Endothelial cell of umbilical vein (primary cell): ENCODE measurements at regions not wholly inside any gene's neighbourhood (a gene's known extent, or its start where the extent isn't known, plus 50 kb on each side); places are given as distances from the start of the nearest gene placed in this dataset.

Experiments used
- BruUV-seq: library from RNA; stranded (reverse); fragments of 400-500 nt; replicated peaks from 2 replicates; lab custom pipeline; 2021; lab: Mats Ljungman, UMichigan
- CTCF ChIA-PET: fragments of 300-600, 350-600 bp; sonication (Branson Sonifier 250); formaldehyde crosslinking; loops from one replicate; lab custom pipeline; 2021; ENCODE audit warnings: antibody characterized with exemption, inconsistent platforms; lab: Charles Lee
- POLR2A ChIA-PET: fragments of 300-600, 350-600 bp; sonication (Branson Sonifier 250); formaldehyde crosslinking; loops from one replicate; lab custom pipeline; 2021; ENCODE audit warnings: antibody characterized with exemption, inconsistent platforms; lab: Charles Lee
- DNase-seq: peaks from one replicate; pipeline ENCODE4 v3.0.0-alpha.2; 2011; ENCODE audit warnings: low read depth, low spot score
- FAIRE-seq: peaks from 2 replicates; lab custom pipeline; 2011; peaks lifted over from hg19 to GRCh38; lab: Jason Lieb, UNC
- H2AFZ ChIP-seq: 2 replicates; pipeline ENCODE4 v1.6.0; 2012; ENCODE audit warnings: low read depth, low read length, control low read depth, inconsistent platforms
- H3K27ac ChIP-seq: 2 replicates; pipeline ENCODE4 v1.5.1; 2011; ENCODE audit warnings: low read depth, mild to moderate bottlenecking, control low read depth, low read length, moderate library complexity; ENCODE audit not compliant: insufficient read depth
- H3K27me3 ChIP-seq, 2 experiments: 2 replicates each; pipeline versions ENCODE4 v1.6.0 to v1.6.1; 2011; ENCODE audit warnings: low read length in 2 of 2, mixed read lengths in 1 of 2; ENCODE audit not compliant: control insufficient read depth in 2 of 2, insufficient read depth in 2 of 2
- H3K36me3 ChIP-seq, 2 experiments: 2 replicates in 1 of 2; 3 replicates in 1 of 2; pipeline ENCODE4 v1.5.1; 2011; ENCODE audit warnings: low read length in 2 of 2, mild to moderate bottlenecking in 1 of 2, moderate library complexity in 1 of 2; ENCODE audit not compliant: control insufficient read depth in 2 of 2, insufficient read depth in 2 of 2; ENCODE audit errors: extremely low read depth in 1 of 2
- H3K4me1 ChIP-seq: 3 replicates; pipeline ENCODE4 v1.5.1; 2011; ENCODE audit warnings: mild to moderate bottlenecking, low read length; ENCODE audit not compliant: control insufficient read depth, insufficient read depth; ENCODE audit errors: extremely low read depth
- H3K4me2 ChIP-seq: 2 replicates; pipeline ENCODE4 v1.6.1; 2011; ENCODE audit warnings: low read length, control low read depth, mixed read lengths; ENCODE audit not compliant: insufficient read depth
- H3K4me3 ChIP-seq, 3 experiments: fragments of 200-600 bp in 1 of 3; sonication (generic), shearing (Covaris generic) in 1 of 3; replicated peaks in 1 of 3; 2 replicates each; pipeline ENCODE4 v1.5.1; 2011 to 2016; ENCODE audit warnings: control low read depth in 3 of 3, low read length in 3 of 3, mild to moderate bottlenecking in 2 of 3, inconsistent platforms in 1 of 3, low read depth in 1 of 3, moderate library complexity in 1 of 3; ENCODE audit not compliant: insufficient read depth in 1 of 3
- H3K79me2 ChIP-seq: 2 replicates; pipeline ENCODE4 v1.6.0; 2012; ENCODE audit warnings: low read length, inconsistent platforms; ENCODE audit not compliant: control insufficient read depth, insufficient read depth
- H3K9ac ChIP-seq: replicated peaks from 2 replicates; pipeline ENCODE3; 2011; ENCODE audit warnings: low read length, control low read depth; ENCODE audit not compliant: insufficient read depth; ENCODE audit errors: extremely low read depth
- H3K9me1 ChIP-seq: replicated peaks from 3 replicates; pipeline ENCODE4 v1.6.0; 2011; ENCODE audit warnings: mild to moderate bottlenecking, low read length; ENCODE audit not compliant: control insufficient read depth, insufficient read depth; ENCODE audit errors: extremely low read depth
- H3K9me3 ChIP-seq: replicated peaks from 2 replicates; pipeline ENCODE4 v1.5.1; 2012; ENCODE audit warnings: low read length, inconsistent platforms; ENCODE audit not compliant: control insufficient read depth, insufficient read depth
- H4K20me1 ChIP-seq: replicated peaks from 2 replicates; pipeline ENCODE3; 2011; ENCODE audit warnings: mild to moderate bottlenecking, low read length; ENCODE audit not compliant: control insufficient read depth, insufficient read depth; ENCODE audit errors: extremely low read depth
- EZH2 ChIP-seq: IDR thresholded peaks from 2 replicates; pipeline ENCODE4 v1.6.1; 2012; ENCODE audit warnings: borderline replicate concordance, low read depth, mild to moderate bottlenecking, moderate library complexity, low read length, inconsistent platforms; ENCODE audit not compliant: severe bottlenecking
- GATA2 ChIP-seq: IDR thresholded peaks from 2 replicates; pipeline ENCODE4 v1.7.0; 2011; ENCODE audit warnings: low read depth, mild to moderate bottlenecking, moderate library complexity, mixed read lengths, low read length; ENCODE audit not compliant: insufficient read length, insufficient read depth
- JUN ChIP-seq: IDR thresholded peaks from 2 replicates; pipeline ENCODE4 v1.6.1; 2011; ENCODE audit warnings: borderline replicate concordance, low read depth; ENCODE audit not compliant: insufficient read length, insufficient read depth
- MAX ChIP-seq: IDR thresholded peaks from 2 replicates; pipeline ENCODE4 v1.6.1; 2011; ENCODE audit not compliant: insufficient read depth, insufficient read length
- MYC ChIP-seq: IDR thresholded peaks from one replicate; pipeline ENCODE4 v1.6.1; 2011; ENCODE audit warnings: mild to moderate bottlenecking, low read depth, low read length
- POLR2A ChIP-seq: IDR thresholded peaks from 2 replicates; pipeline ENCODE4 v1.6.1; 2012; ENCODE audit warnings: low read depth, mild to moderate bottlenecking, control low read depth, low read length
- POLR2AphosphoS5 ChIP-seq: IDR thresholded peaks from 2 replicates; pipeline ENCODE4 v1.6.1; 2012; ENCODE audit warnings: low read depth, mild to moderate bottlenecking, control low read depth, low read length, moderate library complexity; ENCODE audit not compliant: insufficient read depth
- dilution Hi-C: fragments of 300-500 bp; cut with MboI; formaldehyde crosslinking; loops from one replicate; pipeline ENCODE4 v1.15.0; 2019; ENCODE audit warnings: low sequenced_read_pairs; ENCODE audit not compliant: extremely low pct_ligation_motif_present
- intact Hi-C: fragments of 100-400 bp; cut with micrococcal nuclease; formaldehyde crosslinking; loops from one replicate; pipeline ENCODE4 v1.10.0; 2022
- TF ChIP-seq, protein P1 (sequence below), 2 donors: IDR thresholded peaks; 1 replicate in 1 of 2; 2 replicates in 1 of 2; pipeline ENCODE4 v1.5.1; 2011; ENCODE audit warnings: low read length in 2 of 2, mild to moderate bottlenecking in 2 of 2, moderate library complexity in 2 of 2, control low read depth in 1 of 2, inconsistent platforms in 1 of 2, low read depth in 1 of 2; ENCODE audit not compliant: insufficient read depth in 1 of 2; ENCODE audit errors: extremely low read depth in 1 of 2

- ChIA-PET POLR2A (no interaction called here), CTCF (interaction anchor here (1.0 to 1.9 kb wide), 4 partner anchors 9 to 198 kb away, joined by 3 to 14 read pairs (median 3); partner anchors contain the start of gene PCDH1)
- Histone ChIP-seq H4K20me1 (no peaks in the 10 kb centered on the region), H3K9ac (no peak overlapping the region), H3K27me3 (peaks cover 11 to 23% of the 10 kb centered on the region in 2 experiments), H3K4me1 (no peaks in the 10 kb centered on the region), H3K36me3 (no peaks in the 10 kb centered on the region), H3K9me1 (no peaks in the 10 kb centered on the region), H3K4me2 (no peak overlapping the region), H3K9me3 (no peaks in the 10 kb centered on the region), H3K27ac (no peak overlapping the region), H2AFZ (no peak overlapping the region), H3K79me2 (no peaks in the 10 kb centered on the region), H3K4me3 (no peak overlapping the region)
- intact Hi-C loops = loop anchor here (1.0 kb wide), 1 partner anchor 198 kb away; no protein-coding TSS in a partner anchor
- DNase-seq = no peak
- TF ChIP-seq MYC (no peak), JUN (no peak), GATA2 (no peak), POLR2AphosphoS5 (no peak), EZH2 (no peak), MAX (no peak), POLR2A (no peak)
- TF ChIP-seq, protein P1, sequence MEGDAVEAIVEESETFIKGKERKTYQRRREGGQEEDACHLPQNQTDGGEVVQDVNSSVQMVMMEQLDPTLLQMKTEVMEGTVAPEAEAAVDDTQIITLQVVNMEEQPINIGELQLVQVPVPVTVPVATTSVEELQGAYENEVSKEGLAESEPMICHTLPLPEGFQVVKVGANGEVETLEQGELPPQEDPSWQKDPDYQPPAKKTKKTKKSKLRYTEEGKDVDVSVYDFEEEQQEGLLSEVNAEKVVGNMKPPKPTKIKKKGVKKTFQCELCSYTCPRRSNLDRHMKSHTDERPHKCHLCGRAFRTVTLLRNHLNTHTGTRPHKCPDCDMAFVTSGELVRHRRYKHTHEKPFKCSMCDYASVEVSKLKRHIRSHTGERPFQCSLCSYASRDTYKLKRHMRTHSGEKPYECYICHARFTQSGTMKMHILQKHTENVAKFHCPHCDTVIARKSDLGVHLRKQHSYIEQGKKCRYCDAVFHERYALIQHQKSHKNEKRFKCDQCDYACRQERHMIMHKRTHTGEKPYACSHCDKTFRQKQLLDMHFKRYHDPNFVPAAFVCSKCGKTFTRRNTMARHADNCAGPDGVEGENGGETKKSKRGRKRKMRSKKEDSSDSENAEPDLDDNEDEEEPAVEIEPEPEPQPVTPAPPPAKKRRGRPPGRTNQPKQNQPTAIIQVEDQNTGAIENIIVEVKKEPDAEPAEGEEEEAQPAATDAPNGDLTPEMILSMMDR (IDR thresholded peaks at IDR 0.05; ENCODE audit: extremely low read depth in 1 of 2, insufficient read depth in 1 of 2, low read depth in 1 of 2, low read length in 2 of 2) = no peak
- FAIRE-seq = no peak
- dilution Hi-C loops = no loop called here
- no TSS peak for BruUV-seq
Measured at GRCh38 chr5:141762316-141762715, 80.3 kb upstream of the ARAP3 start.
